ENCODE measurements at regions not wholly inside any gene's neighbourhood (a gene's known extent, or its start where the extent isn't known, plus 50 kb on each side); places are given as distances from the start of the nearest gene placed in this dataset.

- Histone ChIP-seq H3K23me2 (ENCODE audit: insufficient read length, low read depth, low read length, poor library complexity, severe bottlenecking) (no peaks in the 10 kb centered on the region), H4K8ac (replicated peaks; ENCODE audit: insufficient read length, low read depth, low read length) (no peak overlapping the region), H4K91ac (ENCODE audit: insufficient read length, low read depth, low read length) (no peak overlapping the region), H2AK5ac (ENCODE audit: insufficient read length, low read length) (no peak overlapping the region), H3K79me2 (ENCODE audit: insufficient read depth, low read length) (no peaks in the 10 kb centered on the region), H3K14ac (ENCODE audit: insufficient read depth, low read length) (no peak overlapping the region), H4K20me1 (ENCODE audit: control insufficient read depth, insufficient read depth, insufficient read length) (no peaks in the 10 kb centered on the region), H3T11ph (ENCODE audit: low read length) (no peak overlapping the region), H3K23ac (ENCODE audit: insufficient read length, low read depth, low read length) (no peak overlapping the region), H2BK5ac (ENCODE audit: insufficient read length, low read length) (no peak overlapping the region), H3K9me3 (ENCODE audit: control insufficient read depth, low read depth, low read length) (no peaks in the 10 kb centered on the region), H2BK120ac (ENCODE audit: low read depth, low read length, poor library complexity, severe bottlenecking) (no peak overlapping the region), H3K4me2 (ENCODE audit: insufficient read depth, insufficient read length, low read length) (no peak overlapping the region), H3K9ac (ENCODE audit: extremely low read depth, insufficient read length, low read length) (no peak overlapping the region), H2BK12ac (ENCODE audit: insufficient read length, low read depth, low read length) (no peak overlapping the region), H3K27me3 (ENCODE audit: insufficient read depth, low read length) (no peaks in the 10 kb centered on the region), H2BK15ac (ENCODE audit: low read depth, low read length) (no peak overlapping the region), H3K56ac (ENCODE audit: insufficient read length, low read depth, low read length) (no peak overlapping the region), H4K5ac (ENCODE audit: insufficient read length, low read depth, low read length) (no peak overlapping the region), H2AFZ (ENCODE audit: low read length) (no peak overlapping the region), H3K79me1 (ENCODE audit: insufficient read depth, low read depth, low read length, poor library complexity, severe bottlenecking) (no peaks in the 10 kb centered on the region), H3K27ac (ENCODE audit: insufficient read length, low read depth, low read length) (no peak overlapping the region), H3K18ac (ENCODE audit: insufficient read length, low read depth, low read length) (no peak overlapping the region), H3K4ac (ENCODE audit: low read depth, low read length) (no peak overlapping the region), H2BK20ac (ENCODE audit: low read depth, low read length, poor library complexity, severe bottlenecking) (no peak overlapping the region), H3K4me1 (ENCODE audit: insufficient read depth, low read length) (no peaks in the 10 kb centered on the region; the same call in 1 of the 2 replicates)
- no CpG with 5 or more reads among the region's 1 CpG for WGBS (ENCODE audit: extremely low coverage, insufficient read length, low lambda C conversion rate)
- Mint-ChIP-seq H3K36me3 (ENCODE audit: insufficient read depth in 1 of 3, low read depth in 3 of 3) (peaks cover 0 to 4% (median 3%) of the 10 kb centered on the region in 3 experiments; a peak in 2 of 7 replicates), H3K27ac (no peak overlapping the region), H3K9me3 (peaks cover 0 to 6% of the 10 kb centered on the region in 2 experiments; a peak in 3 of 5 replicates), H3K4me1 (peaks cover 16 to 19% of the 10 kb centered on the region in 2 experiments), H3K27me3 (ENCODE audit: low read depth) (no peaks in the 10 kb centered on the region), H3K4me3 (no peak overlapping the region)
- DNase-seq: no peak
- no peak for TF ChIP-seq CTCF (conservative IDR thresholded peaks at IDR 0.05)
Measured at GRCh38 chr2:180682871-180683270, 297.5 kb upstream of the UBE2E3 start.

Data from H9 (cell line).